ENCODE measurements at regions not wholly inside any gene's neighbourhood (a gene's known extent, or its start where the extent isn't known, plus 50 kb on each side); places are given as distances from the start of the nearest gene placed in this dataset.

GRCh38 chr7:32177232-32177631 is 107.0 kb upstream of the PDE1C start:
- DNase-seq (ENCODE audit: low read depth), result no peak

GRCh38 chr7:32175099-32175498 is 104.9 kb upstream of the PDE1C start:
- DNase-seq (ENCODE audit: low read depth), result no peak

GRCh38 chr7:32171248-32171647 is 101.0 kb upstream of the PDE1C start:
- no peak for DNase-seq (ENCODE audit: low read depth)

- no peak for DNase-seq (ENCODE audit: low read depth)
Observed at GRCh38 chr7:32170838-32171237, 100.6 kb upstream of the PDE1C start.

- DNase-seq (ENCODE audit: low read depth), result no peak
Observed at GRCh38 chr7:32169228-32169627, 99.0 kb upstream of the PDE1C start.

- no peak for DNase-seq (ENCODE audit: low read depth)
Observed at GRCh38 chr7:32167815-32168214, 97.6 kb upstream of the PDE1C start.

- no peak for DNase-seq (ENCODE audit: low read depth)
Observed at GRCh38 chr7:32167256-32167655, 97.0 kb upstream of the PDE1C start.

GRCh38 chr7:32164341-32164996 is 94.3 kb upstream of the PDE1C start:
- peak; percentile 83 for DNase-seq (ENCODE audit: low read depth)

- peak; percentile 25 for DNase-seq (ENCODE audit: low read depth)
Observed at GRCh38 chr7:32163896-32164295, 93.7 kb upstream of the PDE1C start.

- DNase-seq (ENCODE audit: low read depth), result peak; percentile 96
Observed at GRCh38 chr7:32163141-32163806, 93.1 kb upstream of the PDE1C start.

- peak; percentile 82 for DNase-seq (ENCODE audit: low read depth)
Observed at GRCh38 chr7:32161708-32162107, 91.5 kb upstream of the PDE1C start.

GRCh38 chr7:32158751-32159745 is 88.8 kb upstream of the PDE1C start:
- DNase-seq (ENCODE audit: low read depth), result peak; percentile 53

GRCh38 chr7:32158076-32158475 is 87.9 kb upstream of the PDE1C start:
- DNase-seq (ENCODE audit: low read depth), result no peak

GRCh38 chr7:32155712-32156111 is 85.5 kb upstream of the PDE1C start:
- no peak for DNase-seq (ENCODE audit: low read depth)

GRCh38 chr7:32154797-32155196 is 84.6 kb upstream of the PDE1C start:
- DNase-seq (ENCODE audit: low read depth), result peak; percentile 32

GRCh38 chr7:32153006-32153405 is 82.8 kb upstream of the PDE1C start:
- DNase-seq (ENCODE audit: low read depth), result no peak

GRCh38 chr7:32152576-32152975 is 82.4 kb upstream of the PDE1C start:
- no peak for DNase-seq (ENCODE audit: low read depth)

GRCh38 chr7:32150589-32150988 is 80.4 kb upstream of the PDE1C start:
- DNase-seq (ENCODE audit: low read depth), result no peak

- DNase-seq (ENCODE audit: low read depth), result no peak
Observed at GRCh38 chr7:32150039-32150438, 79.8 kb upstream of the PDE1C start.

GRCh38 chr7:32147546-32148268 is 77.5 kb upstream of the PDE1C start:
- no peak for DNase-seq (ENCODE audit: low read depth)

GRCh38 chr7:32145911-32146310 is 75.7 kb upstream of the PDE1C start:
- no peak for DNase-seq (ENCODE audit: low read depth)

- DNase-seq (ENCODE audit: low read depth), result no peak
Observed at GRCh38 chr7:32144676-32145075, 74.5 kb upstream of the PDE1C start.
